IgD-negative memory B cell (primary cell): ENCODE measurements at regions not wholly inside any gene's neighbourhood (a gene's known extent, or its start where the extent isn't known, plus 50 kb on each side); places are given as distances from the start of the nearest gene placed in this dataset.
A peak's percentile ranks its signal among the peaks of the same experiment; 100 is the strongest.
"Not testable (repeated sequence)": the region's sequence is repeated elsewhere in the genome, so short reads cannot be mapped to it uniquely, and the experiment has no call there.

Source experiments
- H3K27ac Mint-ChIP-seq, 3 donors: one replicate each; pipeline ENCODE4 v1.8.0; 2020 to 2022; ENCODE audit warnings: mild to moderate bottlenecking in 3 of 3, mixed read lengths in 3 of 3, moderate library complexity in 1 of 3
- H3K27me3 Mint-ChIP-seq: one replicate; pipeline ENCODE4 v1.8.0; 2021; ENCODE audit warnings: mixed read lengths
- H3K36me3 Mint-ChIP-seq: one replicate; pipeline ENCODE4 v1.8.0; 2020; ENCODE audit warnings: mild to moderate bottlenecking, mixed read lengths
- H3K4me1 Mint-ChIP-seq, 3 donors: one replicate each; pipeline ENCODE4 v1.8.0; 2020 to 2022; ENCODE audit warnings: mixed read lengths in 3 of 3, mild to moderate bottlenecking in 1 of 3
- H3K4me3 Mint-ChIP-seq, 4 donors: one replicate each; pipeline ENCODE4 v1.8.0; 2020 to 2022; ENCODE audit warnings: mild to moderate bottlenecking in 4 of 4, mixed read lengths in 4 of 4, moderate library complexity in 3 of 4
- H3K9me3 Mint-ChIP-seq, 3 donors: one replicate each; pipeline ENCODE4 v1.8.0; 2020 to 2021; ENCODE audit warnings: mixed read lengths in 3 of 3, mild to moderate bottlenecking in 1 of 3

GRCh38 chr10:25805986-25806385 lies 128.0 kb upstream of the MYO3A start:
- Mint-ChIP-seq H3K4me1 (no peaks in the 10 kb centered on the region), H3K27ac (no peak overlapping the region), H3K27me3 (no peaks in the 10 kb centered on the region), H3K9me3 (no peaks in the 10 kb centered on the region), H3K4me3 (peak overlapping the region in 1 of 4 donors; percentile 20), H3K36me3 (no peaks in the 10 kb centered on the region)

GRCh38 chr10:25808372-25808771 lies 125.7 kb upstream of the MYO3A start:
- Mint-ChIP-seq H3K4me1 (no peaks in the 10 kb centered on the region), H3K27me3 (no peaks in the 10 kb centered on the region), H3K36me3 (no peaks in the 10 kb centered on the region), H3K4me3 (no peak overlapping the region), H3K9me3 (no peaks in the 10 kb centered on the region), H3K27ac (no peak overlapping the region)

GRCh38 chr10:25811052-25811685 lies 122.9 kb upstream of the MYO3A start:
- H3K4me1 Mint-ChIP-seq: no peaks in the 10 kb centered on the region
- no peak overlapping the region for H3K4me3 Mint-ChIP-seq
- H3K36me3 Mint-ChIP-seq: no peaks in the 10 kb centered on the region
- no peak overlapping the region for H3K27ac Mint-ChIP-seq
- H3K9me3 Mint-ChIP-seq: peaks cover 0 to 3% (median 0%) of the 10 kb centered on the region in 3 donors
- H3K27me3 Mint-ChIP-seq: no peaks in the 10 kb centered on the region

- Mint-ChIP-seq H3K9me3 (peaks cover 0 to 3% (median 0%) of the 10 kb centered on the region in 3 donors), H3K27ac (no peak overlapping the region), H3K36me3 (no peaks in the 10 kb centered on the region), H3K4me3 (no peak overlapping the region), H3K4me1 (no peaks in the 10 kb centered on the region), H3K27me3 (peaks cover 5% of the 10 kb centered on the region)
These were observed 120.5 kb upstream of the MYO3A start for GRCh38 chr10:25813511-25813910.

- Mint-ChIP-seq H3K27me3 (peaks cover 5% of the 10 kb centered on the region), H3K4me3 (no peak overlapping the region), H3K27ac (no peak overlapping the region), H3K9me3 (peaks cover 0 to 3% (median 0%) of the 10 kb centered on the region in 3 donors), H3K4me1 (no peaks in the 10 kb centered on the region), H3K36me3 (no peaks in the 10 kb centered on the region)
These were observed 118.8 kb upstream of the MYO3A start for GRCh38 chr10:25815236-25815635.

- Mint-ChIP-seq H3K27ac (no peak overlapping the region), H3K4me1 (peaks cover 0 to 9% (median 5%) of the 10 kb centered on the region in 3 donors), H3K36me3 (no peaks in the 10 kb centered on the region), H3K4me3 (no peak overlapping the region), H3K9me3 (peaks cover 0 to 4% (median 0%) of the 10 kb centered on the region in 3 donors), H3K27me3 (peaks cover 5% of the 10 kb centered on the region)
These were observed 117.8 kb upstream of the MYO3A start for GRCh38 chr10:25815999-25816768.

GRCh38 chr10:25817200-25817599 lies 116.8 kb upstream of the MYO3A start:
- Mint-ChIP-seq H3K27me3 (peaks cover 5% of the 10 kb centered on the region), H3K9me3 (peaks cover 0 to 4% (median 0%) of the 10 kb centered on the region in 3 donors), H3K4me1 (peaks cover under 1 to 9% (median 5%) of the 10 kb centered on the region in 3 donors), H3K36me3 (peaks cover under 1% of the 10 kb centered on the region), H3K4me3 (no peak overlapping the region), H3K27ac (no peak overlapping the region)

- Mint-ChIP-seq H3K27ac (no peak overlapping the region), H3K27me3 (peaks cover 5% of the 10 kb centered on the region), H3K36me3 (peaks cover 2% of the 10 kb centered on the region), H3K4me3 (no peak overlapping the region), H3K9me3 (peaks cover 0 to 4% (median 0%) of the 10 kb centered on the region in 3 donors), H3K4me1 (peaks cover 2 to 9% (median 5%) of the 10 kb centered on the region in 3 donors)
These were observed 115.3 kb upstream of the MYO3A start for GRCh38 chr10:25818751-25819150.

GRCh38 chr10:25820472-25820871 lies 113.6 kb upstream of the MYO3A start:
- peaks cover 2 to 9% (median 5%) of the 10 kb centered on the region in 3 donors for H3K4me1 Mint-ChIP-seq
- peaks cover 5% of the 10 kb centered on the region for H3K27me3 Mint-ChIP-seq
- peak overlapping the region; percentile 53 to 88 (median 74) for H3K4me3 Mint-ChIP-seq
- H3K9me3 Mint-ChIP-seq: peaks cover 0 to 1% (median 0%) of the 10 kb centered on the region in 3 donors
- H3K27ac Mint-ChIP-seq: no peak overlapping the region
- H3K36me3 Mint-ChIP-seq: peaks cover 2% of the 10 kb centered on the region

GRCh38 chr10:25820874-25821273 lies 113.2 kb upstream of the MYO3A start:
- peak overlapping the region in 1 of 3 donors; percentile 87 for H3K27ac Mint-ChIP-seq

GRCh38 chr10:25824050-25824449 lies 110.0 kb upstream of the MYO3A start:
- H3K27ac Mint-ChIP-seq: no peak overlapping the region
- H3K4me3 Mint-ChIP-seq: no peak overlapping the region
- peaks cover 0 to 1% (median 0%) of the 10 kb centered on the region in 3 donors for H3K9me3 Mint-ChIP-seq
- H3K27me3 Mint-ChIP-seq: no peaks in the 10 kb centered on the region
- peaks cover 2 to 9% (median 5%) of the 10 kb centered on the region in 3 donors for H3K4me1 Mint-ChIP-seq
- peaks cover 2% of the 10 kb centered on the region for H3K36me3 Mint-ChIP-seq

More at GRCh38 chr10:25820874-25821273, 113.2 kb upstream of the MYO3A start:
- Mint-ChIP-seq H3K4me1 (peaks cover 2 to 9% (median 5%) of the 10 kb centered on the region in 3 donors), H3K27me3 (peaks cover 5% of the 10 kb centered on the region), H3K4me3 (peak overlapping the region; percentile 53 to 88 (median 74)), H3K9me3 (peaks cover 0 to 1% (median 0%) of the 10 kb centered on the region in 3 donors), H3K36me3 (peaks cover 2% of the 10 kb centered on the region)

GRCh38 chr10:25828475-25828874 lies 105.6 kb upstream of the MYO3A start:
- H3K9me3 Mint-ChIP-seq: no peaks in the 10 kb centered on the region
- H3K27ac Mint-ChIP-seq: no peak overlapping the region
- no peaks in the 10 kb centered on the region for H3K4me1 Mint-ChIP-seq
- no peak overlapping the region for H3K4me3 Mint-ChIP-seq
- no peaks in the 10 kb centered on the region for H3K36me3 Mint-ChIP-seq
- H3K27me3 Mint-ChIP-seq: no peaks in the 10 kb centered on the region

GRCh38 chr10:25831080-25831479 lies 102.9 kb upstream of the MYO3A start:
- no peaks in the 10 kb centered on the region for H3K4me1 Mint-ChIP-seq
- H3K27ac Mint-ChIP-seq: no peak overlapping the region
- peaks cover 0 to 4% (median 4%) of the 10 kb centered on the region in 3 donors for H3K9me3 Mint-ChIP-seq
- no peak overlapping the region for H3K4me3 Mint-ChIP-seq
- H3K36me3 Mint-ChIP-seq: no peaks in the 10 kb centered on the region
- H3K27me3 Mint-ChIP-seq: no peaks in the 10 kb centered on the region

GRCh38 chr10:25839683-25840082 lies 94.3 kb upstream of the MYO3A start:
- H3K4me1 Mint-ChIP-seq: no peaks in the 10 kb centered on the region
- H3K27ac Mint-ChIP-seq: no peak overlapping the region
- H3K4me3 Mint-ChIP-seq: no peak overlapping the region
- H3K27me3 Mint-ChIP-seq: peaks cover 8% of the 10 kb centered on the region
- peaks cover 0 to 3% (median 3%) of the 10 kb centered on the region in 3 donors for H3K9me3 Mint-ChIP-seq
- no peaks in the 10 kb centered on the region for H3K36me3 Mint-ChIP-seq

GRCh38 chr10:25840875-25841274 lies 93.2 kb upstream of the MYO3A start:
- not testable (repeated sequence) for H3K36me3 Mint-ChIP-seq, H3K27me3 Mint-ChIP-seq, H3K4me3 Mint-ChIP-seq, H3K27ac Mint-ChIP-seq, H3K4me1 Mint-ChIP-seq, H3K9me3 Mint-ChIP-seq
